Common myeloid progenitor, CD34-positive (primary cell): ENCODE measurements at regions not wholly inside any gene's neighbourhood (a gene's known extent, or its start where the extent isn't known, plus 50 kb on each side); places are given as distances from the start of the nearest gene placed in this dataset.
"Not testable (repeated sequence)": the region's sequence is repeated elsewhere in the genome, so short reads cannot be mapped to it uniquely, and the experiment has no call there.

Experiments used
- CTCF ChIA-PET: fragments of 350-600 bp; sonication (Branson Sonifier 250); formaldehyde crosslinking; loops from one replicate; lab custom pipeline; 2021; ENCODE audit warnings: antibody characterized with exemption; lab: Charles Lee
- POLR2A ChIA-PET: fragments of 350-600 bp; sonication (Branson Sonifier 250); formaldehyde crosslinking; loops from one replicate; lab custom pipeline; 2021; ENCODE audit warnings: antibody characterized with exemption; lab: Charles Lee
- DNase-seq, 3 donors: peaks; one replicate each; pipeline versions ENCODE4 v3.0.0 to v3.0.0-alpha.2; 2013
- H3K27ac ChIP-seq, 2 experiments: 1 replicate in 1 of 2; 2 replicates in 1 of 2; pipeline ENCODE4 v1.7.0; 2013; ENCODE audit warnings: inconsistent platforms in 2 of 2, low read length in 2 of 2, mild to moderate bottlenecking in 2 of 2, low read depth in 1 of 2, moderate library complexity in 1 of 2; ENCODE audit not compliant: severe bottlenecking in 2 of 2, insufficient read depth in 1 of 2, poor library complexity in 1 of 2
- H3K27me3 ChIP-seq, 5 experiments: replicated peaks in 2 of 5; 1 replicate in 3 of 5; 2 replicates in 2 of 5; pipeline versions ENCODE4 v1.6.1 to v1.7.0; 2013; ENCODE audit warnings: low read length in 4 of 5, mild to moderate bottlenecking in 2 of 5, moderate library complexity in 2 of 5, inconsistent platforms in 1 of 5; ENCODE audit not compliant: insufficient read depth in 5 of 5, control insufficient read depth in 4 of 5
- H3K36me3 ChIP-seq, 4 experiments: 1 replicate in 2 of 4; 2 replicates in 2 of 4; pipeline versions ENCODE4 v1.6.1 to v1.7.0; 2013; ENCODE audit warnings: low read length in 3 of 4, control low read depth in 1 of 4, mild to moderate bottlenecking in 1 of 4; ENCODE audit not compliant: control insufficient read depth in 4 of 4, insufficient read depth in 4 of 4
- H3K4me1 ChIP-seq, 4 experiments: 1 replicate in 3 of 4; 2 replicates in 1 of 4; pipeline versions ENCODE4 v1.6.1 to v1.7.1; 2013; ENCODE audit warnings: low read length in 3 of 4, mild to moderate bottlenecking in 3 of 4, control low read depth in 1 of 4, inconsistent platforms in 1 of 4, moderate library complexity in 1 of 4; ENCODE audit not compliant: control insufficient read depth in 4 of 4, insufficient read depth in 4 of 4; ENCODE audit errors: control extremely low read depth in 1 of 4
- H3K4me3 ChIP-seq, 7 experiments: 1 replicate in 4 of 7; 2 replicates in 3 of 7; pipeline versions ENCODE4 v1.5.1 to v1.7.0; 2013; ENCODE audit warnings: mild to moderate bottlenecking in 7 of 7, low read length in 6 of 7, moderate library complexity in 6 of 7, inconsistent platforms in 2 of 7, low read depth in 2 of 7, control low read depth in 1 of 7; ENCODE audit not compliant: insufficient read depth in 4 of 7, control insufficient read depth in 1 of 7; ENCODE audit errors: extremely low read depth in 1 of 7
- H3K9me3 ChIP-seq, 5 experiments: 1 replicate in 4 of 5; 2 replicates in 1 of 5; pipeline versions ENCODE4 v1.6.1 to v1.7.1; 2013; ENCODE audit warnings: low read length in 4 of 5, mild to moderate bottlenecking in 2 of 5, inconsistent platforms in 1 of 5, low read depth in 1 of 5, moderate library complexity in 1 of 5; ENCODE audit not compliant: control insufficient read depth in 4 of 5, insufficient read depth in 2 of 5; ENCODE audit errors: control extremely low read depth in 1 of 5
- WGBS: methylation state at CpG from one replicate; pipeline ENCODE4 v1.1.5; 2013; ENCODE audit not compliant: insufficient coverage; 5-methylcytosine and 5-hydroxymethylcytosine counted together

GRCh38 chr9:103319979-103320378, 324.8 kb downstream of the CYLC2 start:
- Histone ChIP-seq H3K4me1 (no peaks in the 10 kb centered on the region), H3K27ac (no peak overlapping the region), H3K9me3 (no peaks in the 10 kb centered on the region), H3K4me3 (no peak overlapping the region), H3K36me3 (no peaks in the 10 kb centered on the region), H3K27me3 (no peaks in the 10 kb centered on the region)
- no CpG with 5 or more reads among the region's 4 CpGs for WGBS
- peak in 2 of 3 donors; percentile 3 to 15 for DNase-seq
- POLR2A ChIA-PET, result no interaction called here
- CTCF ChIA-PET, result interaction anchor here (0.6 to 0.9 kb wide), 2 partner anchors 12 to 1532 kb away, joined by 3 read pairs; no protein-coding TSS in a partner anchor

GRCh38 chr9:103323699-103324098, 328.6 kb downstream of the CYLC2 start:
- no peaks in the 10 kb centered on the region for H3K9me3 ChIP-seq
- CTCF ChIA-PET, result no interaction called here
- WGBS, result no CpG with 5 or more reads among the region's 1 CpG

GRCh38 chr9:103335461-103335860, 340.3 kb downstream of the CYLC2 start:
- no CpG with 5 or more reads among the region's 3 CpGs for WGBS

More at GRCh38 chr9:103323699-103324098, 328.6 kb downstream of the CYLC2 start:
- Histone ChIP-seq H3K4me3 (no peak overlapping the region), H3K27me3 (no peaks in the 10 kb centered on the region), H3K4me1 (no peaks in the 10 kb centered on the region), H3K27ac (no peak overlapping the region), H3K36me3 (no peaks in the 10 kb centered on the region)
- POLR2A ChIA-PET, result no interaction called here
- no peak for DNase-seq

GRCh38 chr9:103355000-103355399, 359.9 kb downstream of the CYLC2 start:
- Histone ChIP-seq H3K9me3 (peaks cover 0 to 2% (median 0%) of the 10 kb centered on the region in 5 experiments), H3K4me1 (no peaks in the 10 kb centered on the region), H3K36me3 (no peaks in the 10 kb centered on the region), H3K27ac (no peak overlapping the region), H3K27me3 (no peaks in the 10 kb centered on the region), H3K4me3 (no peak overlapping the region)
- POLR2A ChIA-PET, result no interaction called here
- no CpG with 5 or more reads among the region's 2 CpGs for WGBS
- no peak for DNase-seq
- CTCF ChIA-PET, result no interaction called here

More at GRCh38 chr9:103335461-103335860, 340.3 kb downstream of the CYLC2 start:
- Histone ChIP-seq H3K9me3 (no peaks in the 10 kb centered on the region), H3K36me3 (no peaks in the 10 kb centered on the region), H3K4me1 (no peaks in the 10 kb centered on the region), H3K27ac (no peak overlapping the region), H3K4me3 (no peak overlapping the region), H3K27me3 (no peaks in the 10 kb centered on the region)
- ChIA-PET POLR2A (no interaction called here), CTCF (no interaction called here)
- DNase-seq, result no peak

GRCh38 chr9:103357980-103358379, 362.8 kb downstream of the CYLC2 start:
- DNase-seq, H3K36me3 ChIP-seq, H3K4me1 ChIP-seq, H3K9me3 ChIP-seq, CTCF ChIA-PET, POLR2A ChIA-PET, H3K4me3 ChIP-seq, H3K27ac ChIP-seq, H3K27me3 ChIP-seq: not testable (repeated sequence)
- no CpG with 5 or more reads among the region's 3 CpGs for WGBS

GRCh38 chr9:103361906-103362305, 366.8 kb downstream of the CYLC2 start:
- Histone ChIP-seq H3K4me1 (no peaks in the 10 kb centered on the region), H3K4me3 (no peak overlapping the region), H3K36me3 (no peaks in the 10 kb centered on the region), H3K27me3 (no peaks in the 10 kb centered on the region), H3K27ac (no peak overlapping the region), H3K9me3 (no peaks in the 10 kb centered on the region)
- no peak for DNase-seq
- CTCF ChIA-PET, result no interaction called here
- POLR2A ChIA-PET, result no interaction called here

GRCh38 chr9:103362986-103363385, 367.9 kb downstream of the CYLC2 start:
- H3K36me3 ChIP-seq, result no peaks in the 10 kb centered on the region
- no peaks in the 10 kb centered on the region for H3K4me1 ChIP-seq
- ChIA-PET CTCF (no interaction called here), POLR2A (no interaction called here)
- no peaks in the 10 kb centered on the region for H3K9me3 ChIP-seq
- H3K27me3 ChIP-seq, result no peaks in the 10 kb centered on the region
- H3K4me3 ChIP-seq, result no peak overlapping the region
- DNase-seq, result no peak
- H3K27ac ChIP-seq, result no peak overlapping the region
